ENCODE measurements at regions not wholly inside any gene's neighbourhood (a gene's known extent, or its start where the extent isn't known, plus 50 kb on each side); places are given as distances from the start of the nearest gene placed in this dataset.
"Not testable (repeated sequence)": the region's sequence is repeated elsewhere in the genome, so short reads cannot be mapped to it uniquely, and the experiment has no call there.

GRCh38 chr2:61619561-61619960, 81.4 kb upstream of the XPO1 start:
- Histone ChIP-seq H3K79me2 (ENCODE audit: low read length) (no peaks in the 10 kb centered on the region), H3K9ac (ENCODE audit: low read length) (no peak overlapping the region), H2AFZ (ENCODE audit: low read depth, low read length) (no peak overlapping the region), H3K4me1 (ENCODE audit: low read length) (no peaks in the 10 kb centered on the region), H3K4me3 (ENCODE audit: low read length) (no peak overlapping the region), H3K27ac (ENCODE audit: low read length) (no peak overlapping the region), H3K27me3 (ENCODE audit: low read depth, low read length) (no peaks in the 10 kb centered on the region; the same call in 1 of the 2 replicates), H3K9me3 (ENCODE audit: insufficient read depth, low read length) (no peaks in the 10 kb centered on the region), H4K20me1 (ENCODE audit: insufficient read depth, low read length) (no peaks in the 10 kb centered on the region), H3K4me2 (ENCODE audit: low read length) (no peak overlapping the region), H3K36me3 (replicated peaks; ENCODE audit: low read depth, low read length) (no peaks in the 10 kb centered on the region)
- TF ChIP-seq EZH2phosphoT487 (IDR thresholded peaks at IDR 0.05; ENCODE audit: low read depth), result no peak
- no peak for TF ChIP-seq CTCF (IDR thresholded peaks at IDR 0.05; ENCODE audit: low read depth, low read length)

GRCh38 chr2:61617610-61618009, 79.5 kb upstream of the XPO1 start:
- H3K79me2 ChIP-seq (ENCODE audit: low read length), result no peaks in the 10 kb centered on the region
- no peaks in the 10 kb centered on the region for H4K20me1 ChIP-seq (ENCODE audit: insufficient read depth, low read length)
- H3K4me1 ChIP-seq (ENCODE audit: low read length), result no peaks in the 10 kb centered on the region
- no peak overlapping the region for H3K27ac ChIP-seq (ENCODE audit: low read length)
- H3K36me3 ChIP-seq (replicated peaks; ENCODE audit: low read depth, low read length), result no peaks in the 10 kb centered on the region
- H3K9ac ChIP-seq (ENCODE audit: low read length), result no peak overlapping the region
- TF ChIP-seq CTCF (IDR thresholded peaks at IDR 0.05; ENCODE audit: low read depth, low read length) (no peak), EZH2phosphoT487 (IDR thresholded peaks at IDR 0.05; ENCODE audit: low read depth) (no peak)
- H2AFZ ChIP-seq (ENCODE audit: low read depth, low read length), result no peak overlapping the region
- H3K4me3 ChIP-seq (ENCODE audit: low read length), result no peak overlapping the region
- no peaks in the 10 kb centered on the region for H3K9me3 ChIP-seq (ENCODE audit: insufficient read depth, low read length)
- no peaks in the 10 kb centered on the region; the same call in 1 of the 2 replicates for H3K27me3 ChIP-seq (ENCODE audit: low read depth, low read length)
- no peak overlapping the region for H3K4me2 ChIP-seq (ENCODE audit: low read length)

GRCh38 chr2:61605245-61605644, 67.1 kb upstream of the XPO1 start:
- Histone ChIP-seq H3K27ac (ENCODE audit: low read length) (no peak overlapping the region), H3K9me3 (ENCODE audit: insufficient read depth, low read length) (no peaks in the 10 kb centered on the region), H3K9ac (ENCODE audit: low read length) (no peak overlapping the region), H3K4me1 (ENCODE audit: low read length) (no peaks in the 10 kb centered on the region), H4K20me1 (ENCODE audit: insufficient read depth, low read length) (no peaks in the 10 kb centered on the region), H3K36me3 (replicated peaks; ENCODE audit: low read depth, low read length) (no peaks in the 10 kb centered on the region), H3K27me3 (ENCODE audit: low read depth, low read length) (no peaks in the 10 kb centered on the region), H2AFZ (ENCODE audit: low read depth, low read length) (no peak overlapping the region), H3K4me2 (ENCODE audit: low read length) (no peak overlapping the region), H3K79me2 (ENCODE audit: low read length) (no peaks in the 10 kb centered on the region), H3K4me3 (ENCODE audit: low read length) (no peak overlapping the region)
- TF ChIP-seq EZH2phosphoT487 (IDR thresholded peaks at IDR 0.05; ENCODE audit: low read depth), result no peak
- no peak for TF ChIP-seq CTCF (IDR thresholded peaks at IDR 0.05; ENCODE audit: low read depth, low read length)

- H3K27me3 ChIP-seq (ENCODE audit: low read depth, low read length), result no peaks in the 10 kb centered on the region
- H3K27ac ChIP-seq (ENCODE audit: low read length), result no peak overlapping the region
- no peaks in the 10 kb centered on the region for H3K36me3 ChIP-seq (replicated peaks; ENCODE audit: low read depth, low read length)
- no peak overlapping the region for H3K4me2 ChIP-seq (ENCODE audit: low read length)
- TF ChIP-seq CTCF (IDR thresholded peaks at IDR 0.05; ENCODE audit: low read depth, low read length), result no peak
- TF ChIP-seq EZH2phosphoT487 (IDR thresholded peaks at IDR 0.05; ENCODE audit: low read depth), result no peak
- no peak overlapping the region for H2AFZ ChIP-seq (ENCODE audit: low read depth, low read length)
- no peaks in the 10 kb centered on the region for H4K20me1 ChIP-seq (ENCODE audit: insufficient read depth, low read length)
- H3K4me3 ChIP-seq (ENCODE audit: low read length), result no peak overlapping the region
- no peak overlapping the region for H3K9ac ChIP-seq (ENCODE audit: low read length)
- H3K9me3 ChIP-seq (ENCODE audit: insufficient read depth, low read length), result no peaks in the 10 kb centered on the region
- no peaks in the 10 kb centered on the region for H3K4me1 ChIP-seq (ENCODE audit: low read length)
- no peaks in the 10 kb centered on the region for H3K79me2 ChIP-seq (ENCODE audit: low read length)
Observed at GRCh38 chr2:61604433-61604832, 66.3 kb upstream of the XPO1 start.

DNA sequence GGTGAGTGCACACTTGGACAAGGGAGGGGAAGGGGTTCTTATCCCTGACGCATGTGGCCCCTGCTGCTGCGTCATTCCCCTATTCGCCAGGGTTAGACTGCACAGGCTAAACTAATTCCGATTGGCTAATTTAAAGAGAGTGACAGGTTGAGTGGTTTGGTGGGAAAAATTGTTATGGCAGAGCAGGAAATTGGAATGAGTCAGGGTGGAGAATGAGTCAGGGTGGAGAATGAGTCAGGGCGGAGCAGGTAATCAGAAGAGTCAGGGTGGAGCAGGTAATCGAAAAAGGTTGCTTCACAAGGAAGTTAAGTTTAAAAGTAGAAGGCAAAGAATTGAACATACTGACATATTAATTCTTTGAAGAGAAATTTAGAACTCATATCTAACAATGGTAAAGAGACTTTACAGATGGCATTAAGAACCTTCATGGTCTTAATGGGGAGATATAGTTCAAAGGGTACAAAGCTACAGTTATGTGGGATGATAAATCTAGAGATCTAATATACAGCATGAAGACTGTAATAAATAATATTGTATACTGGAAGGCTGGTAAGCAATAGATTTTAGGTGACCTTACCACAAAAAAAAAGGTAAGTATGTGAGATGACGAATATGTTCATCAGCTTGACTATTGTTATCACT, 60.5 kb upstream of the XPO1 start:
- not testable (repeated sequence) for H3K36me3 ChIP-seq (replicated peaks; ENCODE audit: low read depth, low read length); H3K9ac ChIP-seq (ENCODE audit: low read length); H3K79me2 ChIP-seq (ENCODE audit: low read length); H3K9me3 ChIP-seq (ENCODE audit: insufficient read depth, low read length); H3K27ac ChIP-seq (ENCODE audit: low read length); H3K4me1 ChIP-seq (ENCODE audit: low read length); H3K27me3 ChIP-seq (ENCODE audit: low read depth, low read length); H2AFZ ChIP-seq (ENCODE audit: low read depth, low read length); H3K4me2 ChIP-seq (ENCODE audit: low read length); H4K20me1 ChIP-seq (ENCODE audit: insufficient read depth, low read length); H3K4me3 ChIP-seq (ENCODE audit: low read length)
